GM20000 (cell line): ENCODE measurements at regions not wholly inside any gene's neighbourhood (a gene's known extent, or its start where the extent isn't known, plus 50 kb on each side); places are given as distances from the start of the nearest gene placed in this dataset.

Source experiments
- DNase-seq: peaks from one replicate; pipeline ENCODE4 v3.0.0; 2012; ENCODE audit warnings: low spot score
- TF ChIP-seq, protein P1 (sequence below): IDR thresholded peaks from 2 replicates; pipeline ENCODE4 v1.5.1; 2012; ENCODE audit warnings: mild to moderate bottlenecking, control low read depth; ENCODE audit errors: extremely low read depth, missing control alignments

DNA sequence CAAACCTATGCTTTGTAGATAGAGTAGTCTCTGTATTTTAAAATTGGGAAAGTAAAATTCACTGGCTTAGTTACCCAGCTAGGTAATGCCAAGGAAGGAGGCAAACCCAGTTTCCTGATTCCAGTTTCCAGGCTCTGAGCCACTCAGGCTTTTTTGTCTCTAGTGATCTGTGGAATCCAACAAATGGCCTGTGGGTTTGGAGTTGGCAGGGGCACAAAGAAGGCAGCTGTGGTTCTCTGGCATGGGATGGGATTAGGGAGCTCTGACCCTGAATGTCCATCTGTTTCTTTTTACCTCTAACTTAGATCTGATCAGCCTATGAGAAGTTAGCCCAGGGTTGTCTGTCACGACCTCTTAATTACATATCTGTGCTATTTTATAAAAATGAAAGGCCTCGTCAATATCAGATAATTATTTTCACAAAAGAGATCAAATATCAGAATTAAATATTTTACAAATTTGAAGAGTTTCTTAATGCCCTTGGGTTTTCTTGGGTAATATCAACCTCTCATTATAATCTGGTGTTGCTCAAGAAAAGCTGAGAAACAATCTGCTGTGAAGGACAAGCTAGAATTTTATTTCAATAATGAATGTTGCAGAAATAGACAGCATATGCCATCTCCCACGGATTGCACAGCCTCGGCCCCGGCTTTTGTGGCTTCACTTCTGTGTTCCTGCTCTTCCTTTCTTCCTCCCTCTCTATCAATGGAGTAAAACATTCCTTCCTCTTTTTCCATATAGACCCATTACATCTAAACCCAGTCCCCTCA, 63.7 kb upstream of the DAZL start:
- DNase-seq, result no peak
- TF ChIP-seq, protein P1, sequence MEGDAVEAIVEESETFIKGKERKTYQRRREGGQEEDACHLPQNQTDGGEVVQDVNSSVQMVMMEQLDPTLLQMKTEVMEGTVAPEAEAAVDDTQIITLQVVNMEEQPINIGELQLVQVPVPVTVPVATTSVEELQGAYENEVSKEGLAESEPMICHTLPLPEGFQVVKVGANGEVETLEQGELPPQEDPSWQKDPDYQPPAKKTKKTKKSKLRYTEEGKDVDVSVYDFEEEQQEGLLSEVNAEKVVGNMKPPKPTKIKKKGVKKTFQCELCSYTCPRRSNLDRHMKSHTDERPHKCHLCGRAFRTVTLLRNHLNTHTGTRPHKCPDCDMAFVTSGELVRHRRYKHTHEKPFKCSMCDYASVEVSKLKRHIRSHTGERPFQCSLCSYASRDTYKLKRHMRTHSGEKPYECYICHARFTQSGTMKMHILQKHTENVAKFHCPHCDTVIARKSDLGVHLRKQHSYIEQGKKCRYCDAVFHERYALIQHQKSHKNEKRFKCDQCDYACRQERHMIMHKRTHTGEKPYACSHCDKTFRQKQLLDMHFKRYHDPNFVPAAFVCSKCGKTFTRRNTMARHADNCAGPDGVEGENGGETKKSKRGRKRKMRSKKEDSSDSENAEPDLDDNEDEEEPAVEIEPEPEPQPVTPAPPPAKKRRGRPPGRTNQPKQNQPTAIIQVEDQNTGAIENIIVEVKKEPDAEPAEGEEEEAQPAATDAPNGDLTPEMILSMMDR, result no peak

DNA sequence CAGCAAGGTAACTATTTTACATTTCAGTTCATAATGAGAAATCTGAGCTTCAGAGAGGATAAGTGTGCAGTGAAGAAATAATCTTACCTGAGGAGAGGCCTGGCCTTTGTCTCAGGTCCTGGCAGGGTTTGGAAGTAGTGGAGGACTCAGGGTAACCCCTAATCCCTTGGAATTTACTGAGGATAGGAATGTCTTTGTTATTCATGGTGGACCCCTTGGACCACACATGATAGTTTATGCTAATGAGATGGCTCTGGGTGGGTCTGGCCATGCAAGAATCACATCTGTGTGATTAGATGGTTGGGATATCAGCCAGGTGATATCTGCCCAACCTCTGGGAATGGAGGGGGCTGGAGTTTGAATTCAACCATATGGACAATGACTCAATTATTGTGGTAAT, 65.0 kb upstream of the DAZL start:
- TF ChIP-seq, protein P1, result no peak
- DNase-seq, result no peak

DNA sequence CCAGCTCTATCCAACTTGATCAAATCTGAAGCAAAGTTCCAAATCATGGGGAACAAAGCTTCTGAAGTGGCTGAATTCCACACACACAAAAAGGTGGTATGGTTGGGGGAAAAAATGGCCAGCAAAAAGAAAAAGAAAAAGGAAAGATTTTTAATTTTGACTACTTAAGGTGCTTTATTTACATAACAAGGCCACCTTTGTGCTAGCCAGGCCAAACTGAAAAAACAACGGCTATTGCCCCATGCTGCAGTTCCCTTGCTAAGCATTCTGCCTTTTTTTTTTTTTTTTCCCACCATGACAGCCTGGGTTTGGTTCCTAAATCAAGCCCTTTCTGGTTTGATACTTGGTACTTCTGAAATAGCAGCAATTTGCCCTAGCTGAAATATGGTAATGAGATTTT, 66.5 kb upstream of the DAZL start:
- DNase-seq, result no peak
- TF ChIP-seq, protein P1, result no peak

DNA sequence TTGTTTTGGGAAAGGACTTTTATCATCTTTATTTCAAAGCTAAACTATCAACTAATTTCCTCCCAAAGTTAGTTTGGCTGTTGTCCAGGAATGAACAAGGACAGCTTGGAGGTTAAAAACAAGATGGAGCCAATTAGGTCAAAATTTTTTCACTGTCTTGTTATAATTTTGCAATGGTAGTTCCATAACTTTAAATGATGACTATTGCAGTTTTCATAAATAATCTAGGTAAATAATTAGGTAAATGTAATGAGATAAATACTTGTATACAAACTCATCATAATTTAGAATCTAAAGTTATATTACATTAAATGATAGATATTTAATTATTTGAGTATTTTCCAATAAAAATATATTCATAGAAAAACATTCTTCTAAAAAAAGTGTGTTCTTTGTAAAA, 68.3 kb upstream of the DAZL start:
- TF ChIP-seq, protein P1, result no peak
- DNase-seq, result no peak

DNA sequence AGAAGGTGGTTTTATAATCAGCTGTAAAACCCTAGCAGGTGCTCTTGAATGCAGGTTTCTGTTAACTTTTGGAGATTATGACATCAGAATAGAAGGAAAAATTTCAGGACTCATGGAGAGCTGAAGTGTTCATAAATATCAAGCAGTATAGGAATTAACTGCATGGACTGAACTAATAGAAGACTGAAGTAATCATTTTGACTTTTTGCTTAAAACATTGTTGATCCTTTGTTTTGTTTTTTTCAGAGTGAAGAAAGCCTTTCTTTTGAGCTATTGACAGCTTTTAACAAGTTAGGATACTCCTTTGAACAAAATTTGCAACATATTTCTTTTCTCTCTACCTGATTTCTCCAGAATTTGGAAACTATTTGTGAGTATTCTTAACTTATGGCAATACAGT, 70.6 kb upstream of the DAZL start:
- TF ChIP-seq, protein P1, result no peak

DNA sequence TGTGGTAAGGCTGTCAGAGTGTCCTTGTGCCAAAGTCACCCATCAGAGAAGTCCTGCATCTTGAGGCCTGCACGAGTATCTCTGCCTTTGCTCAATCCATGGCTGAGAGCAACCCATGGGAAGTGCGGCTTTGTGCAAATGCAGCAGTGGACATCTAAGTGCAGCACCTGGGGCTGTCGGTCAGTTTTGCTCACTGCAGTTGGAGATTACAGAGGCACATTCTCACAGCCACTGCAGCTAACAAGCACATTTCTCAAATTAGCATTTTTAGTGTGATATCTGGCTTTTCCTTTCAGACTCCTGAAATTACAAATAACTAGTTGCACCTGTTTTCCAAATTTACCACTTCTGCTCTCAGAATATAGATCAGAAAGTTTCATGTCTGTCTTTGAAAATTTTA, 81.5 kb upstream of the DAZL start:
- TF ChIP-seq, protein P1, result no peak
- DNase-seq, result no peak

More for the DNA sequence above, 70.6 kb upstream of the DAZL start:
- DNase-seq, result no peak

DNA sequence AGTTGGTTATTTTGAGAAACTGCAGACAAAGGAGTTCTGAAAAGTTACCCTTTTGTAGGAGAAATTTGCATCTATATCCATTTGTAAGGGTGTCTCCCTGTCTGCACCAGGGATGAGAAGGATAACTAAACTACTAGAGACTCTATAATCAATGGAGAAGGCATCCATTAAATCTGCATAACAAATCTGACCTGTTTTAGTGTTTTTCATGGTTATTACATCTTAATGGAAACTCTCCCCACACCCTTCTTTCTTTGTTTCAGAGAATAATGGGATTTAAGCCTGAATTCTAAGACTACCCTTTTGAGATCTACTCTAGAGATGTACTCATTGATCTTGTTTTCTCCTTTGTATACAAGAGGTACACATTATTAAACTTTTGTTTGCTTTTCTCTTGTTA, 82.0 kb upstream of the DAZL start:
- no peak for DNase-seq

More for the DNA sequence above, 82.0 kb upstream of the DAZL start:
- TF ChIP-seq, protein P1, result no peak
